ENCODE measurements at regions not wholly inside any gene's neighbourhood (a gene's known extent, or its start where the extent isn't known, plus 50 kb on each side); places are given as distances from the start of the nearest gene placed in this dataset.

GRCh38 chr14:65966188-65966587 lies 520.0 kb upstream of the CCDC196 start:
- no peak overlapping the region for H3K4me3 ChIP-seq (replicated peaks; ENCODE audit: low read depth, low read length)
- TF ChIP-seq CTCF (IDR thresholded peaks at IDR 0.05; ENCODE audit: low read length, missing control alignments), result no peak
- DNase-seq (ENCODE audit: low read depth), result no peak

GRCh38 chr14:65972346-65972870 lies 513.8 kb upstream of the CCDC196 start:
- H3K4me3 ChIP-seq (replicated peaks; ENCODE audit: low read depth, low read length), result no peak overlapping the region
- peak; percentile 12 for DNase-seq (ENCODE audit: low read depth)
- TF ChIP-seq CTCF (IDR thresholded peaks at IDR 0.05; ENCODE audit: low read length, missing control alignments), result no peak

GRCh38 chr14:65972891-65973290 lies 513.3 kb upstream of the CCDC196 start:
- no peak for TF ChIP-seq CTCF (IDR thresholded peaks at IDR 0.05; ENCODE audit: low read length, missing control alignments)
- DNase-seq (ENCODE audit: low read depth), result peak; percentile 65

GRCh38 chr14:65975865-65976264 lies 510.3 kb upstream of the CCDC196 start:
- no peak for TF ChIP-seq CTCF (IDR thresholded peaks at IDR 0.05; ENCODE audit: low read length, missing control alignments)
- DNase-seq (ENCODE audit: low read depth), result no peak
- no peak overlapping the region for H3K4me3 ChIP-seq (replicated peaks; ENCODE audit: low read depth, low read length)

More at GRCh38 chr14:65972891-65973290, 513.3 kb upstream of the CCDC196 start:
- no peak overlapping the region for H3K4me3 ChIP-seq (replicated peaks; ENCODE audit: low read depth, low read length)

GRCh38 chr14:65976761-65977404 lies 509.3 kb upstream of the CCDC196 start:
- no peak for DNase-seq (ENCODE audit: low read depth)
- TF ChIP-seq CTCF (IDR thresholded peaks at IDR 0.05; ENCODE audit: low read length, missing control alignments), result no peak
- H3K4me3 ChIP-seq (replicated peaks; ENCODE audit: low read depth, low read length), result no peak overlapping the region

- no peak for TF ChIP-seq CTCF (IDR thresholded peaks at IDR 0.05; ENCODE audit: low read length, missing control alignments)
- DNase-seq (ENCODE audit: low read depth), result no peak
- no peak overlapping the region for H3K4me3 ChIP-seq (replicated peaks; ENCODE audit: low read depth, low read length)
Measured at GRCh38 chr14:65981192-65981843, 504.9 kb upstream of the CCDC196 start.
